Erythroblast (primary cell): ENCODE measurements at regions not wholly inside any gene's neighbourhood (a gene's known extent, or its start where the extent isn't known, plus 50 kb on each side); places are given as distances from the start of the nearest gene placed in this dataset.

Experiments used
- GATA1 ChIP-seq: IDR thresholded peaks from 2 replicates; pipeline ENCODE4 v1.6.1; 2011; ENCODE audit warnings: low read depth, mild to moderate bottlenecking, control low read depth, low read length, moderate library complexity
- POLR2A ChIP-seq: IDR thresholded peaks from 2 replicates; pipeline ENCODE4 v1.6.1; 2011; ENCODE audit warnings: mild to moderate bottlenecking, low read length

DNA sequence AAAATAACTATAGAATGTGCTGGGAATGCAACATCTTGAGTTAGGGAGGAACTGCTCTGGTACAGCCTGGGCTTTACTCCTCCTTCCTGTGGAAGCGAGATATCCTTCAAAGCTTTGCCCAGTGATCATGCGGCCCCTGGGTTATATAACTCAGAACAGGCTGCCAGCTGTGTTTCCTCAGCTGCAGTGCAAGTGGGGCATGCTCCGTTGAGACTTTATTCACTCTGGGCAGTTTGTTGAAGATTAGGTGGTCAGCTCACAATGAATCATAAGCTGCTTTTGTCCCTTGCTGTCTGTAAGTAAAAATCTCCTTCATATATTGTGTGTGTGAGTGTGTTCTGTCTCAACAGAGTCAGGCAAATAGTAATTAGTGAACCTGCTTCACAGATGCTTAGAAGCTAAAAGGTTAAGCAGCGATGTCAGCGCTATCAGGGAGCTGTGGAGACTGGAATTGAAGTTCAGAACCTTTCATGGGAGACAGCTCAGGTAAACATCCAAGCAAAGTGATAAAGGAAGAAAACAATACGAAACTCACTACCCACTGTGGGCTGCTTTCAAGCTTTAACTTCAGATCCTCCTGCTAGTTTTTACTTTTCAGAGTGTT is 688.4 kb downstream of the HTR1B start:
- no peak for TF ChIP-seq POLR2A
- no peak for TF ChIP-seq GATA1
